GM18951 (cell line): ENCODE measurements at regions not wholly inside any gene's neighbourhood (a gene's known extent, or its start where the extent isn't known, plus 50 kb on each side); places are given as distances from the start of the nearest gene placed in this dataset.
"Not testable (repeated sequence)": the region's sequence is repeated elsewhere in the genome, so short reads cannot be mapped to it uniquely, and the experiment has no call there.

Experiments used
- POLR2A ChIP-seq: IDR thresholded peaks from 4 replicates; pipeline ENCODE4 v1.6.1; 2011; ENCODE audit warnings: mild to moderate bottlenecking; ENCODE audit not compliant: insufficient read length, insufficient read depth; ENCODE audit errors: extremely low read depth
- in situ Hi-C: fragments of 300-500 bp; cut with MboI; formaldehyde crosslinking; loops from one replicate; pipeline ENCODE4 v1.12.0; 2022; ENCODE audit warnings: low sequenced_read_pairs, mixed read lengths, inconsistent platforms; ENCODE audit not compliant: unreplicated experiment

GRCh38 chr5:113689647-113690046 is 176.2 kb downstream of the YTHDC2 start:
- in situ Hi-C loops = loop anchor here (25.0 kb wide), 1 partner anchor 748 kb away; no protein-coding TSS in a partner anchor
- TF ChIP-seq POLR2A = no peak

GRCh38 chr5:113692466-113692865 is 179.0 kb downstream of the YTHDC2 start:
- no peak for TF ChIP-seq POLR2A
- in situ Hi-C loops = loop anchor here (25.0 kb wide), 1 partner anchor 745 kb away; no protein-coding TSS in a partner anchor

- in situ Hi-C loops = loop anchor here (25.0 kb wide), 1 partner anchor 744 kb away; no protein-coding TSS in a partner anchor
- TF ChIP-seq POLR2A = no peak
Observed at GRCh38 chr5:113692891-113693457, 179.5 kb downstream of the YTHDC2 start.

- in situ Hi-C loops = loop anchor here (25.0 kb wide), 1 partner anchor 744 kb away; no protein-coding TSS in a partner anchor
Observed at GRCh38 chr5:113693701-113694100, 180.2 kb downstream of the YTHDC2 start.

GRCh38 chr5:113694576-113694975 is 181.1 kb downstream of the YTHDC2 start:
- TF ChIP-seq POLR2A = no peak
- in situ Hi-C loops = loop anchor here (25.0 kb wide), 1 partner anchor 743 kb away; no protein-coding TSS in a partner anchor

More at GRCh38 chr5:113693701-113694100, 180.2 kb downstream of the YTHDC2 start:
- no peak for TF ChIP-seq POLR2A

- no peak for TF ChIP-seq POLR2A
- in situ Hi-C loops = no loop called here
Observed at GRCh38 chr5:113703266-113703665, 189.8 kb downstream of the YTHDC2 start.

- in situ Hi-C loops = no loop called here
- no peak for TF ChIP-seq POLR2A
Observed at GRCh38 chr5:113705657-113706056, 192.2 kb downstream of the YTHDC2 start.

GRCh38 chr5:113713051-113713450 is 199.6 kb downstream of the YTHDC2 start:
- no peak for TF ChIP-seq POLR2A
- in situ Hi-C loops = no loop called here

- in situ Hi-C loops = not testable (repeated sequence)
Observed at GRCh38 chr5:113715921-113716320, 202.4 kb downstream of the YTHDC2 start.

- no peak for TF ChIP-seq POLR2A
- in situ Hi-C loops = no loop called here
Observed at GRCh38 chr5:113719549-113719948, 206.1 kb downstream of the YTHDC2 start.

- no peak for TF ChIP-seq POLR2A
- in situ Hi-C loops = no loop called here
Observed at GRCh38 chr5:113721171-113721570, 207.7 kb downstream of the YTHDC2 start.

GRCh38 chr5:113723021-113723420 is 209.5 kb downstream of the YTHDC2 start:
- in situ Hi-C loops = no loop called here
- no peak for TF ChIP-seq POLR2A

- in situ Hi-C loops = no loop called here
- no peak for TF ChIP-seq POLR2A
Observed at GRCh38 chr5:113735751-113736150, 222.3 kb downstream of the YTHDC2 start.

- no peak for TF ChIP-seq POLR2A
- in situ Hi-C loops = no loop called here
Observed at GRCh38 chr5:113742176-113742575, 228.7 kb downstream of the YTHDC2 start.
